HepG2 (cell line): ENCODE measurements at regions not wholly inside any gene's neighbourhood (a gene's known extent, or its start where the extent isn't known, plus 50 kb on each side); places are given as distances from the start of the nearest gene placed in this dataset.

Experiments used
- ATAC-seq: fragments of 200-7000 bp; cut with Tn5 transposase; 3 replicates; pipeline ENCODE4 v1.9.1; 2020; ENCODE audit warnings: mild to moderate bottlenecking, moderate library complexity
- BruUV-seq: library from RNA; stranded (reverse); fragments of 400-500 nt; replicated peaks from 2 replicates; lab custom pipeline; 2021; lab: Mats Ljungman, UMichigan
- CTCF ChIA-PET: fragments of 300-600 bp; formaldehyde crosslinking; extraction: SDS; loops from one replicate; lab custom pipeline; 2021; ENCODE audit warnings: low total read pairs, inconsistent platforms, low intra/inter-chr PET ratio; lab: Yijun Ruan, JAX
- POLR2A ChIA-PET: fragments of 350-600 bp; sonication (Branson Sonifier 250); formaldehyde crosslinking; loops from one replicate; lab custom pipeline; 2020; ENCODE audit warnings: antibody characterized with exemption, inconsistent platforms; lab: Yijun Ruan, JAX
- DNase-seq: peaks from one replicate; pipeline ENCODE4 v3.0.0-alpha.2; 2015; ENCODE audit warnings: low spot score
- FAIRE-seq: peaks from 3 replicates; lab custom pipeline; 2011; peaks lifted over from hg19 to GRCh38; lab: Jason Lieb, UNC
- H2AFZ ChIP-seq: one replicate; pipeline ENCODE4 v1.6.1; 2011; ENCODE audit warnings: low read length, inconsistent platforms
- H3K27ac ChIP-seq: fragments of 300-600 bp; 3 replicates; pipeline ENCODE4 v1.8.0; 2011; ENCODE audit warnings: mixed run types, mild to moderate bottlenecking, mixed read lengths, low read length, inconsistent platforms; ENCODE audit not compliant: insufficient read depth; ENCODE audit errors: extremely low read length
- H3K27me3 ChIP-seq, 2 experiments: fragments of 200-600 bp in 1 of 2; 2 replicates in 1 of 2; 3 replicates in 1 of 2; pipeline versions ENCODE4 v1.6.0 to v1.8.0; 2011; ENCODE audit warnings: low read length in 2 of 2, mild to moderate bottlenecking in 2 of 2, moderate library complexity in 2 of 2, inconsistent platforms in 1 of 2; ENCODE audit not compliant: insufficient read depth in 2 of 2, control insufficient read depth in 1 of 2
- H3K36me3 ChIP-seq, 2 experiments: fragments of 200-600 bp in 1 of 2; replicated peaks in 1 of 2; 2 replicates in 1 of 2; 3 replicates in 1 of 2; pipeline versions ENCODE4 v1.5.1 to v1.8.0; 2011; ENCODE audit warnings: low read length in 2 of 2, inconsistent platforms in 1 of 2; ENCODE audit not compliant: insufficient read depth in 2 of 2, control insufficient read depth in 1 of 2
- H3K4me1 ChIP-seq: 2 replicates; pipeline ENCODE4 v1.5.1; 2012; ENCODE audit warnings: low read length, inconsistent platforms; ENCODE audit not compliant: insufficient read depth
- H3K4me2 ChIP-seq: 2 replicates; pipeline ENCODE4 v1.6.0; 2011; ENCODE audit warnings: low read depth, low read length, inconsistent platforms
- H3K4me3 ChIP-seq, 3 experiments: fragments of 200-600 bp in 1 of 3; sonication (generic), shearing (Covaris generic) in 1 of 3; replicated peaks in 1 of 3; 2 replicates each; pipeline ENCODE4 v1.5.1; 2011 to 2016; ENCODE audit warnings: low read length in 3 of 3, inconsistent platforms in 2 of 3, low read depth in 2 of 3, mild to moderate bottlenecking in 2 of 3, control low read depth in 1 of 3, mixed read lengths in 1 of 3; ENCODE audit not compliant: insufficient read depth in 1 of 3
- H3K79me2 ChIP-seq: one replicate; pipeline ENCODE4 v1.6.1; 2011; ENCODE audit warnings: low read length, inconsistent platforms; ENCODE audit not compliant: insufficient read depth
- H3K9ac ChIP-seq: 2 replicates; pipeline ENCODE4 v1.6.0; 2011; ENCODE audit warnings: mild to moderate bottlenecking, low read depth, low read length, inconsistent platforms; ENCODE audit not compliant: insufficient read depth
- H3K9me3 ChIP-seq: 2 replicates; pipeline ENCODE4 v1.5.1; 2012; ENCODE audit warnings: mild to moderate bottlenecking, low read length
- H4K20me1 ChIP-seq: 2 replicates; pipeline ENCODE4 v1.6.0; 2011; ENCODE audit warnings: inconsistent platforms, mild to moderate bottlenecking, low read length, moderate library complexity; ENCODE audit not compliant: insufficient read depth
- FOXO1 ChIP-seq: sonication (generic); formaldehyde crosslinking; IDR thresholded peaks from 2 replicates; pipeline ENCODE4 v1.4.0; 2020; ENCODE audit warnings: missing genetic modification reagents
- KDM5A ChIP-seq: fragments of 200-600 bp; sonication (generic); IDR thresholded peaks from 2 replicates; pipeline ENCODE4 v1.7.0; 2018; ENCODE audit warnings: antibody characterized with exemption, mild to moderate bottlenecking, low read length, borderline replicate concordance
- KLF12 ChIP-seq: sonication (generic); formaldehyde crosslinking; IDR thresholded peaks from 2 replicates; pipeline ENCODE4 v1.4.0; 2020; ENCODE audit warnings: missing genetic modification reagents, borderline replicate concordance
- NFKB2 ChIP-seq: sonication (generic); formaldehyde crosslinking; IDR thresholded peaks from 2 replicates; pipeline ENCODE4 v1.4.0; 2020; ENCODE audit warnings: missing genetic modification reagents, borderline replicate concordance
- ZFP37 ChIP-seq: sonication (generic); formaldehyde crosslinking; IDR thresholded peaks from 2 replicates; pipeline ENCODE4 v1.4.0; 2020; ENCODE audit warnings: missing genetic modification reagents, borderline replicate concordance
- ZNF333 ChIP-seq: sonication (generic); formaldehyde crosslinking; IDR thresholded peaks from 2 replicates; pipeline ENCODE4 v1.4.0; 2020; ENCODE audit warnings: mild to moderate bottlenecking, missing genetic modification reagents, borderline replicate concordance
- ZNF616 ChIP-seq: sonication (generic); formaldehyde crosslinking; IDR thresholded peaks from 2 replicates; pipeline ENCODE4 v1.5.0; 2020; ENCODE audit warnings: low read depth, mild to moderate bottlenecking, missing genetic modification reagents
- WGBS: methylation state at CpG from one replicate; pipeline ENCODE4 v1.1.6; 2017; ENCODE audit warnings: low lambda C conversion rate; 5-methylcytosine and 5-hydroxymethylcytosine counted together
- in situ Hi-C: cut with HindIII; loops from 2 replicates; pipeline ENCODE4 v1.10.0; 2017; ENCODE audit warnings: low pct_unique_long_range_greater_than_20kb; ENCODE audit not compliant: extremely low pct_ligation_motif_present
- intact Hi-C: fragments of 100-400 bp; cut with micrococcal nuclease; formaldehyde crosslinking; loops from one replicate; pipeline ENCODE4 v1.10.0; 2022; ENCODE audit not compliant: unreplicated experiment
- TF ChIP-seq, protein P1 (sequence below): sonication (generic); formaldehyde crosslinking; IDR thresholded peaks from 2 replicates; pipeline ENCODE4 v1.8.1; 2022; ENCODE audit warnings: mild to moderate bottlenecking, missing genetic modification reagents
- TF ChIP-seq, protein P2 (sequence below): sonication (generic); formaldehyde crosslinking; IDR thresholded peaks from 2 replicates; pipeline ENCODE4 v1.5.0; 2020; ENCODE audit warnings: mild to moderate bottlenecking, low read depth, missing genetic modification reagents, borderline replicate concordance
- TF ChIP-seq, protein P3 (sequence below): sonication (generic); formaldehyde crosslinking; IDR thresholded peaks from 2 replicates; pipeline ENCODE4 v1.5.1; 2020; ENCODE audit warnings: missing genetic modification reagents, mild to moderate bottlenecking, borderline replicate concordance

DNA sequence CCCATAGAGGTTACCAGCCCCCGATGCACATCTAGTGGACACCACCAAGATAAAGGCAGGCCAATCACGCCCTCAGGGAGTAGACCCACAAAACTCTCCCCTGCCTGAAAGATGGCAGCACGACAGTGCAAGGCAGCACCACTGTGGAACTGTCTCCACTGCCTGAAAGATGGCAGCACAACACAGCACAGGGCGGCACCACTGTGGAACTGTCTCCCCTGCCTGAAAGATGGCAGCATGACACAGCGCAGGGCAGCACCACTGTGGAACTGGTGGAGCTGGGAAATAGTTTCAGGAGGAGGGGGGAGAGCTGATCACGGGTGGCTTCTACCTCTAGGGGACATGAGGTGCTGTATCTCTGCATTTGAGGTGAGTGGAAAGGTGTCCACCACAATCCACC is 340.4 kb upstream of the FRG1 start:
- no peak overlapping the region for H3K27ac ChIP-seq
- no peaks in the 10 kb centered on the region; a peak in 1 of 5 replicates for H3K27me3 ChIP-seq
- no peak overlapping the region for H3K4me2 ChIP-seq
- FAIRE-seq (no peak), DNase-seq (no peak), ATAC-seq (no peak)
- CTCF ChIA-PET, result no interaction called here
- POLR2A ChIA-PET, result no interaction called here
- in situ Hi-C loops, result no loop called here
- no peaks in the 10 kb centered on the region for H4K20me1 ChIP-seq
- no peak for TF ChIP-seq ZNF333 (CRISPR knock-in tag)
- no peak overlapping the region for H3K4me3 ChIP-seq
- H3K9me3 ChIP-seq, result peaks cover 4% of the 10 kb centered on the region; the same call in 1 of the 2 replicates
- WGBS, result no CpG with 5 or more reads among the region's 6 CpGs
- no peak overlapping the region for H2AFZ ChIP-seq
- no peaks in the 10 kb centered on the region for H3K4me1 ChIP-seq
- no peaks in the 10 kb centered on the region for H3K79me2 ChIP-seq
- intact Hi-C loops, result no loop called here
- no TSS peak for BruUV-seq
- no peaks in the 10 kb centered on the region for H3K36me3 ChIP-seq
- H3K9ac ChIP-seq, result no peak overlapping the region

DNA sequence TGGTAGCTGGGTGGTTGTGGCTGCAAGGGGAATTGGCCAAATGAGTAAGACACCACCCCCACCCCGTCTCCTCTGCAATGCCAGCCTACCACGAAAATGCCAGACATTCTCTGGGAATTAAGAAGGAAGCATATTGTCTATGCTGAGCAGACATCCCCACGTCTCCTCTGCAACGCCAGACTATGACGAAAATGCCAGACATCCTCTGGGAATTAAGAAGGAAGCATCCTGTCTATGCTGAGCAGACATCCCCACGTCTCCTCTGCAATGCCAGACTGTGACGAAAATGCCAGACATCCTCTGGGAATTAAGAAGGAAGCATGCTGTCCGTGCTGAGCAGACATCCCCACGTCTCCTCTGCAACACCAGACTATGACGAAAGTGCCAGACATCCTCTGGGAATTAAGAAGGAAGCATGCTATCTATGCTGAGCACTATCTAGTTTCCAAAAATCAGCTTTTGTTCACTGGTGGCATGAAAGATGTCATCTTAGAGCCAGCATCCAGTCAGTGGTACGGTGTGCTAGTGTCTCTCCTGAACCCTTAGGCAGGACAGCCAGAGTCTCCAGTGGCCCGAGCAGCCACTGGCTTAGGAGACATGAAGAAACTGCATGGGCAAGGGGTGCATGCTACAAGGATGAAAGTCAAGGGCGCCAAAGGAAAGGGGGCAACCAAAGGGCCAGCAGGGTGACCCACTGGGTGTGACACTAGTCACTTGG is 339.8 kb upstream of the FRG1 start:
- FAIRE-seq (no peak), ATAC-seq (no peak), DNase-seq (no peak)
- ChIA-PET POLR2A (no interaction called here), CTCF (no interaction called here)
- Histone ChIP-seq H3K9me3 (peaks cover 4% of the 10 kb centered on the region; the same call in 1 of the 2 replicates), H3K4me3 (no peak overlapping the region), H2AFZ (no peak overlapping the region), H4K20me1 (no peaks in the 10 kb centered on the region), H3K27ac (no peak overlapping the region), H3K9ac (no peak overlapping the region), H3K4me2 (no peak overlapping the region), H3K27me3 (no peaks in the 10 kb centered on the region; a peak in 1 of 5 replicates), H3K4me1 (no peaks in the 10 kb centered on the region), H3K79me2 (no peaks in the 10 kb centered on the region), H3K36me3 (no peaks in the 10 kb centered on the region)
- intact Hi-C loops, result no loop called here
- 10% methylated on average over 7 of the region's 13 CpGs for WGBS
- in situ Hi-C loops, result no loop called here
- no TSS peak for BruUV-seq
- TF ChIP-seq ZFP37 (CRISPR knock-in tag) (no peak), NFKB2 (CRISPR knock-in tag) (no peak), ZNF616 (CRISPR knock-in tag) (no peak), KDM5A (no peak), KLF12 (CRISPR knock-in tag) (no peak), FOXO1 (CRISPR knock-in tag) (no peak)
- TF ChIP-seq, protein P1, sequence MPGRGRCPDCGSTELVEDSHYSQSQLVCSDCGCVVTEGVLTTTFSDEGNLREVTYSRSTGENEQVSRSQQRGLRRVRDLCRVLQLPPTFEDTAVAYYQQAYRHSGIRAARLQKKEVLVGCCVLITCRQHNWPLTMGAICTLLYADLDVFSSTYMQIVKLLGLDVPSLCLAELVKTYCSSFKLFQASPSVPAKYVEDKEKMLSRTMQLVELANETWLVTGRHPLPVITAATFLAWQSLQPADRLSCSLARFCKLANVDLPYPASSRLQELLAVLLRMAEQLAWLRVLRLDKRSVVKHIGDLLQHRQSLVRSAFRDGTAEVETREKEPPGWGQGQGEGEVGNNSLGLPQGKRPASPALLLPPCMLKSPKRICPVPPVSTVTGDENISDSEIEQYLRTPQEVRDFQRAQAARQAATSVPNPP (CRISPR knock-in tag), result no peak
- TF ChIP-seq, protein P2, sequence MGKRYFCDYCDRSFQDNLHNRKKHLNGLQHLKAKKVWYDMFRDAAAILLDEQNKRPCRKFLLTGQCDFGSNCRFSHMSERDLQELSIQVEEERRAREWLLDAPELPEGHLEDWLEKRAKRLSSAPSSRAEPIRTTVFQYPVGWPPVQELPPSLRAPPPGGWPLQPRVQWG (CRISPR knock-in tag), result no peak
- TF ChIP-seq, protein P3, sequence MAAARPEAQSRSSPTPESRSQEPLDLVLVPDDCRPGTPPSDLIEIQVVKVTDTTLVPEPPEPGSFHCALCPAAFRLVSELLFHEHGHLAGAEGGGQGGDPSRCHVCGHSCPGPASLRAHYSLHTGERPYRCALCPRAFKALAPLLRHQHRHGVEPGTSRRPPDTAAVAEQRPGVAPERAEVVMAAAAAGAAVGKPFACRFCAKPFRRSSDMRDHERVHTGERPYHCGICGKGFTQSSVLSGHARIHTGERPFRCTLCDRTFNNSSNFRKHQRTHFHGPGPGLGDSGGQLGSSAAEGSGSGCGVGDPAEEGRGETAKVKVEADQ (CRISPR knock-in tag), result no peak
